ENCODE measurements at regions not wholly inside any gene's neighbourhood (a gene's known extent, or its start where the extent isn't known, plus 50 kb on each side); places are given as distances from the start of the nearest gene placed in this dataset.
"Not testable (repeated sequence)": the region's sequence is repeated elsewhere in the genome, so short reads cannot be mapped to it uniquely, and the experiment has no call there.

GRCh38 chr16:18146601-18147142 is 189.9 kb downstream of the NPIPA8 start:
- not testable (repeated sequence) for H3K4me3 Mint-ChIP-seq (ENCODE audit: unreplicated experiment); H3K36me3 Mint-ChIP-seq (ENCODE audit: unreplicated experiment); H3K9me3 Mint-ChIP-seq (ENCODE audit: unreplicated experiment)

GRCh38 chr16:18142066-18142465 is 194.5 kb downstream of the NPIPA8 start:
- not testable (repeated sequence) for DNase-seq; H3K27me3 Mint-ChIP-seq (ENCODE audit: unreplicated experiment); H3K9me3 Mint-ChIP-seq (ENCODE audit: unreplicated experiment); H3K27ac Mint-ChIP-seq (ENCODE audit: unreplicated experiment); H3K4me1 Mint-ChIP-seq (ENCODE audit: low read depth, unreplicated experiment); H3K4me3 Mint-ChIP-seq (ENCODE audit: unreplicated experiment); H3K36me3 Mint-ChIP-seq (ENCODE audit: unreplicated experiment)

More at GRCh38 chr16:18146601-18147142, 189.9 kb downstream of the NPIPA8 start:
- DNase-seq; H3K27ac Mint-ChIP-seq (ENCODE audit: unreplicated experiment); H3K27me3 Mint-ChIP-seq (ENCODE audit: unreplicated experiment); H3K4me1 Mint-ChIP-seq (ENCODE audit: low read depth, unreplicated experiment): not testable (repeated sequence)

- not testable (repeated sequence) for H3K4me3 Mint-ChIP-seq (ENCODE audit: unreplicated experiment); H3K27ac Mint-ChIP-seq (ENCODE audit: unreplicated experiment); H3K36me3 Mint-ChIP-seq (ENCODE audit: unreplicated experiment); H3K4me1 Mint-ChIP-seq (ENCODE audit: low read depth, unreplicated experiment); H3K9me3 Mint-ChIP-seq (ENCODE audit: unreplicated experiment); H3K27me3 Mint-ChIP-seq (ENCODE audit: unreplicated experiment); DNase-seq
Measured at GRCh38 chr16:18136288-18136687, 200.2 kb downstream of the NPIPA8 start.

- H3K27ac Mint-ChIP-seq (ENCODE audit: unreplicated experiment); DNase-seq; H3K4me3 Mint-ChIP-seq (ENCODE audit: unreplicated experiment); H3K36me3 Mint-ChIP-seq (ENCODE audit: unreplicated experiment); H3K4me1 Mint-ChIP-seq (ENCODE audit: low read depth, unreplicated experiment); H3K27me3 Mint-ChIP-seq (ENCODE audit: unreplicated experiment); H3K9me3 Mint-ChIP-seq (ENCODE audit: unreplicated experiment): not testable (repeated sequence)
Measured at GRCh38 chr16:18135024-18135423, 201.5 kb downstream of the NPIPA8 start.

DNA sequence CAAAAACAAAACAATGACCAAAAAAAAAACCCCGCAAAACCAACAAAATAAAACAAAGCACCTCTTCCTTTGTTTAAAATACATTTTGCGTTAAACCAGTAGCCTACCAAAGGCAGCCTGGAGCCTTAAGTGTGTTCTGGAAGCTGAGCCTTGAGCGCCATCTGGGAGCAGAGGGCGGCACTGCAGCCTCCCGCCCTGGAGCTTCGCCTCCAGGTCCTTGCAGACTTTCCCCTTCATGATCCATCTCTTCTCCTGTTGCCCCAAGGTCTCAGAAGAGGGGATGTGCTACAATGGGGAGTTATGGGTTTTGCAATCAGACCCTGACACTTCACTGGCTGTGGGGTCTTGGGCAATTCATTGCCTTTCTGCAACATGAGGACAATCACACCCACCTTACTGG is 204.9 kb downstream of the NPIPA8 start:
- H3K9me3 Mint-ChIP-seq (ENCODE audit: unreplicated experiment); H3K4me1 Mint-ChIP-seq (ENCODE audit: low read depth, unreplicated experiment); H3K27ac Mint-ChIP-seq (ENCODE audit: unreplicated experiment): not testable (repeated sequence)

DNA sequence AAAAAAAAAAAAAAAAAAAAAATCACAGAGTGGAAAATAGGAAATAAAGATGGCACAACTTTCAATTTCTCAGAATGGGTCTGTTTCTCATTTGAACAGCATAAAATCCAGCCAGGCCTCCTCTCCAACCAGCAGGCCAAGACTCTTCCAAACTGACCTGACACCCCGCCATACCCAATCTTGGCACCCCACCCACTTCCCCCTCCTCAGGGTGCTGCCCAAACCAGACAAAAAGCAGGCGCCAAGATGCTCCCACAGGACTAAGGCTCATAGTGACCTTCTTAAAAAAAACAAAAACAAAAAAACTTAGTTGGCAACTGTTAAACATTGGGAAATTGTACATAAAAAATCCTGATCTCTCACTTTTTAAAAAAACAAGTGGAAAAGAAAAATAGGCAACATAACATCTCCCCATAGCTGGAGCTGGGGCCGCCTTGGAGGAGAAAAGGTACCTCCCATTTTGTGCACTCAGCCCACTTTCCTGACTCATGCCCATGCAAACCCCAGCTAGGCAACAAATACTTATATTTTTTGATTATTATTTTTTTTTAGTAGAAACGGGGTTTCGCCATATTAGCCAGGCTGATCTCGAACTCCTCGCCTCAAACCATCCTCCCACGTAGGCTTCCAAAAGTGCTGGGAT is 205.9 kb downstream of the NPIPA8 start:
- H3K27me3 Mint-ChIP-seq (ENCODE audit: unreplicated experiment); H3K9me3 Mint-ChIP-seq (ENCODE audit: unreplicated experiment); DNase-seq; H3K4me1 Mint-ChIP-seq (ENCODE audit: low read depth, unreplicated experiment); H3K4me3 Mint-ChIP-seq (ENCODE audit: unreplicated experiment); H3K36me3 Mint-ChIP-seq (ENCODE audit: unreplicated experiment); H3K27ac Mint-ChIP-seq (ENCODE audit: unreplicated experiment): not testable (repeated sequence)

More for the DNA sequence above, 204.9 kb downstream of the NPIPA8 start:
- H3K4me3 Mint-ChIP-seq (ENCODE audit: unreplicated experiment); H3K36me3 Mint-ChIP-seq (ENCODE audit: unreplicated experiment); H3K27me3 Mint-ChIP-seq (ENCODE audit: unreplicated experiment); DNase-seq: not testable (repeated sequence)
- TF ChIP-seq CTCF (IDR thresholded peaks at IDR 0.05; ENCODE audit: partially characterized antibody, unreplicated experiment), result peak; percentile 42

GRCh38 chr16:18127033-18127432 is 209.5 kb downstream of the NPIPA8 start:
- not testable (repeated sequence) for H3K9me3 Mint-ChIP-seq (ENCODE audit: unreplicated experiment); H3K4me3 Mint-ChIP-seq (ENCODE audit: unreplicated experiment); H3K27me3 Mint-ChIP-seq (ENCODE audit: unreplicated experiment); DNase-seq; H3K4me1 Mint-ChIP-seq (ENCODE audit: low read depth, unreplicated experiment); H3K27ac Mint-ChIP-seq (ENCODE audit: unreplicated experiment); H3K36me3 Mint-ChIP-seq (ENCODE audit: unreplicated experiment)

DNA sequence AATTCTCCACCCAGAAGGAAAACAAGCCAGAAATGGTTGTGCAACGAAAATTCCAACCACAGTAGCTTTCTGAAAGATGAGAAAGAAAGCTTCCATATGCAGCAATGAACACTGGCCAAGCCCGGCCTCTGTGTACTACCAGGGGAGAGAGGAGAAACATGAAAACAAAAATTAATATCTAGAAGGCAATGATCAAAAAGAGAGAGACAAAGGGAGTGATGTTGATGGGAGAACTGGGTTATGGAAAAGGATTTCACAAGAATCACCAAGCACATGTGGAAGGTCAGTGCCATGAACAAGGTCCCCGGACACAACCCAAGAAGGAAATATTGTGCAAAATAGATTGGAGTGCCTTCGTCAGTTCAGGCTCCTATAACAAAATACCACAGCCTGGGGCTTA is 217.4 kb downstream of the NPIPA8 start:
- not testable (repeated sequence) for DNase-seq; H3K4me1 Mint-ChIP-seq (ENCODE audit: low read depth, unreplicated experiment); H3K36me3 Mint-ChIP-seq (ENCODE audit: unreplicated experiment); H3K9me3 Mint-ChIP-seq (ENCODE audit: unreplicated experiment); H3K27me3 Mint-ChIP-seq (ENCODE audit: unreplicated experiment); H3K27ac Mint-ChIP-seq (ENCODE audit: unreplicated experiment); H3K4me3 Mint-ChIP-seq (ENCODE audit: unreplicated experiment)

DNA sequence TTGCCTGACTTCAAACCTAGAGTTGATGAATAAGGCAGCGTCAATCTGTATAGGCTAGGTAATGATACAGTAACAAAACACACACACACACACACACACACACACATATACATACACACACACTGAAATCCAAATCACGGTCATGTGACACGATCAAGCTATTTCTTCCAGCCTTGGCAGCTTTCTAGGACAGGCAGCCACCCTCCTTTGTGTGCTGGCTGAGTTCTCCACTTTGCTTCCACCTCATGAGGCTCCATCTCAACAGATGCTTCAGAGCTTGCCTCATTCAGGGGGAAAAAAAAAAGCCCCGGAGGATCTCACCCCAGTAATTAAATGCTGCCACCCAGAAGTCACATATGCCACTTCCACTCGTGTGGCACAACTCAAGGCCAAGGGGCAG is 217.9 kb downstream of the NPIPA8 start:
- not testable (repeated sequence) for H3K36me3 Mint-ChIP-seq (ENCODE audit: unreplicated experiment); H3K27me3 Mint-ChIP-seq (ENCODE audit: unreplicated experiment); H3K9me3 Mint-ChIP-seq (ENCODE audit: unreplicated experiment); DNase-seq; H3K27ac Mint-ChIP-seq (ENCODE audit: unreplicated experiment); H3K4me3 Mint-ChIP-seq (ENCODE audit: unreplicated experiment); H3K4me1 Mint-ChIP-seq (ENCODE audit: low read depth, unreplicated experiment)

GRCh38 chr16:18118071-18118470 is 218.5 kb downstream of the NPIPA8 start:
- H3K27me3 Mint-ChIP-seq (ENCODE audit: unreplicated experiment); H3K9me3 Mint-ChIP-seq (ENCODE audit: unreplicated experiment); DNase-seq; H3K4me1 Mint-ChIP-seq (ENCODE audit: low read depth, unreplicated experiment); H3K36me3 Mint-ChIP-seq (ENCODE audit: unreplicated experiment); H3K4me3 Mint-ChIP-seq (ENCODE audit: unreplicated experiment); H3K27ac Mint-ChIP-seq (ENCODE audit: unreplicated experiment): not testable (repeated sequence)

- H3K27ac Mint-ChIP-seq (ENCODE audit: unreplicated experiment); H3K9me3 Mint-ChIP-seq (ENCODE audit: unreplicated experiment); H3K4me3 Mint-ChIP-seq (ENCODE audit: unreplicated experiment); DNase-seq; H3K36me3 Mint-ChIP-seq (ENCODE audit: unreplicated experiment); H3K4me1 Mint-ChIP-seq (ENCODE audit: low read depth, unreplicated experiment); H3K27me3 Mint-ChIP-seq (ENCODE audit: unreplicated experiment): not testable (repeated sequence)
Measured at GRCh38 chr16:18104412-18104811, 232.1 kb downstream of the NPIPA8 start.

GRCh38 chr16:18101077-18101476 is 235.5 kb downstream of the NPIPA8 start:
- H3K4me3 Mint-ChIP-seq (ENCODE audit: unreplicated experiment); H3K27me3 Mint-ChIP-seq (ENCODE audit: unreplicated experiment); H3K9me3 Mint-ChIP-seq (ENCODE audit: unreplicated experiment); H3K4me1 Mint-ChIP-seq (ENCODE audit: low read depth, unreplicated experiment); DNase-seq; H3K36me3 Mint-ChIP-seq (ENCODE audit: unreplicated experiment); H3K27ac Mint-ChIP-seq (ENCODE audit: unreplicated experiment): not testable (repeated sequence)

Data from glutamatergic neuron (in vitro differentiated cells).